ENCODE measurements at regions not wholly inside any gene's neighbourhood (a gene's known extent, or its start where the extent isn't known, plus 50 kb on each side); places are given as distances from the start of the nearest gene placed in this dataset.

- TF ChIP-seq ZBTB1 (tag by site-specific recombination; IDR thresholded peaks at IDR 0.05) = no peak
- TF ChIP-seq BCL6B (tag by site-specific recombination; IDR thresholded peaks at IDR 0.05) = no peak
- TF ChIP-seq ZBTB11 (tag by site-specific recombination; conservative IDR thresholded peaks at IDR 0.05; ENCODE audit: low read depth) = no peak
Measured at GRCh38 chr12:68418137-68418460, 85.9 kb upstream of the MDM1 start (continued).

DNA sequence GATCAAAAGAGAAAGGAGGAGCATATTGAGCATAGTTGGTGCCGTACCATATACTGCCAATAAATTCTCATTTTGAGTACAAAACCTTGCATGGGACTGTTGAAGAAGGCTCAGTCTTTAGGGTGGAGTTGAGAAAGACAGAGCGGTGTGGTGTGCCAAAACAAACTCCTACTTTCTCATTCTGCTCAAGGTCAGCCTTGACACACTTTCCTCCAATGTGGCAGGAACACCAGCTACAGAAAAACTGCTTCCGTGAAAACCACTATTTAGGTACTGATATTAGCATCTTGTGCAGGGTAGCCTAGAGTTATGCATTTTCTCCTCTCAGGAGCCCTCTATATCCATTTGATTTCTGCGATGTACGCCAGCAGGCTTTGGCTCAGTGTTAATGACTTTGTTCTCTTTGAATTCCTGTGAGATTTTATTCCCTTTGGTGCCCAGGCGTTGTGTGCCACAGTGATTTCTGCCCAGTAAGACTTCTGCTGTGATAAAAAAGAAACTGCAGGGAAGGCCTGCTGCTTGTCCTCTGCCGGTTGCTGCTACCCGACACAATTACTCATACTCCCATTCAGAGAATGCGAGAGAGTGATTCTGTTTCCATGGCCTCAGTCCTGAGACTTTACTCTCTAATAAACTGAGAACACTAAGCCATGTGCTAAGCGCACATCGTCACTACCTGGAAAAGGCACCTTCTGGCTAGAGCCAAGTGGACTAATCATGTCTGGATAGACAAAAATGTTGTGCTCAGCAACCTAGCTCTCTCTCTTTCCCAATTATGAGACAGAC lies 88.3 kb upstream of the MDM1 start:
- Histone ChIP-seq H3K4me1 (ENCODE audit: control insufficient read depth, insufficient read depth, low read length) (no peaks in the 10 kb centered on the region), H3K9me3 (ENCODE audit: control insufficient read depth, insufficient read depth, low read depth, low read length) (no peaks in the 10 kb centered on the region), H3K36me3 (ENCODE audit: control insufficient read depth in 2 of 2, insufficient read depth in 1 of 2, low read length in 2 of 2) (no peaks in the 10 kb centered on the region), H3K4me3 (ENCODE audit: low read depth, low read length) (no peak overlapping the region), H3K27ac (ENCODE audit: extremely low read depth, low read depth, low read length) (no peak overlapping the region)
- TF ChIP-seq ZNF701 (tag by site-specific recombination; IDR thresholded peaks at IDR 0.05) (no peak), ZNF785 (tag by site-specific recombination; IDR thresholded peaks at IDR 0.05) (no peak), ZNF132 (tag by site-specific recombination; IDR thresholded peaks at IDR 0.05; ENCODE audit: borderline replicate concordance) (no peak), ZNF16 (tag by site-specific recombination; IDR thresholded peaks at IDR 0.05; ENCODE audit: low read depth) (no peak), SETDB1 (IDR thresholded peaks at IDR 0.05; ENCODE audit: insufficient read length, low read length) (no peak)
- TF ChIP-seq, protein P1, sequence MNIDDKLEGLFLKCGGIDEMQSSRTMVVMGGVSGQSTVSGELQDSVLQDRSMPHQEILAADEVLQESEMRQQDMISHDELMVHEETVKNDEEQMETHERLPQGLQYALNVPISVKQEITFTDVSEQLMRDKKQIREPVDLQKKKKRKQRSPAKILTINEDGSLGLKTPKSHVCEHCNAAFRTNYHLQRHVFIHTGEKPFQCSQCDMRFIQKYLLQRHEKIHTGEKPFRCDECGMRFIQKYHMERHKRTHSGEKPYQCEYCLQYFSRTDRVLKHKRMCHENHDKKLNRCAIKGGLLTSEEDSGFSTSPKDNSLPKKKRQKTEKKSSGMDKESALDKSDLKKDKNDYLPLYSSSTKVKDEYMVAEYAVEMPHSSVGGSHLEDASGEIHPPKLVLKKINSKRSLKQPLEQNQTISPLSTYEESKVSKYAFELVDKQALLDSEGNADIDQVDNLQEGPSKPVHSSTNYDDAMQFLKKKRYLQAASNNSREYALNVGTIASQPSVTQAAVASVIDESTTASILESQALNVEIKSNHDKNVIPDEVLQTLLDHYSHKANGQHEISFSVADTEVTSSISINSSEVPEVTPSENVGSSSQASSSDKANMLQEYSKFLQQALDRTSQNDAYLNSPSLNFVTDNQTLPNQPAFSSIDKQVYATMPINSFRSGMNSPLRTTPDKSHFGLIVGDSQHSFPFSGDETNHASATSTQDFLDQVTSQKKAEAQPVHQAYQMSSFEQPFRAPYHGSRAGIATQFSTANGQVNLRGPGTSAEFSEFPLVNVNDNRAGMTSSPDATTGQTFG (tag by site-specific recombination; IDR thresholded peaks at IDR 0.05; ENCODE audit: borderline replicate concordance) = no peak
- TF ChIP-seq, protein P2, sequence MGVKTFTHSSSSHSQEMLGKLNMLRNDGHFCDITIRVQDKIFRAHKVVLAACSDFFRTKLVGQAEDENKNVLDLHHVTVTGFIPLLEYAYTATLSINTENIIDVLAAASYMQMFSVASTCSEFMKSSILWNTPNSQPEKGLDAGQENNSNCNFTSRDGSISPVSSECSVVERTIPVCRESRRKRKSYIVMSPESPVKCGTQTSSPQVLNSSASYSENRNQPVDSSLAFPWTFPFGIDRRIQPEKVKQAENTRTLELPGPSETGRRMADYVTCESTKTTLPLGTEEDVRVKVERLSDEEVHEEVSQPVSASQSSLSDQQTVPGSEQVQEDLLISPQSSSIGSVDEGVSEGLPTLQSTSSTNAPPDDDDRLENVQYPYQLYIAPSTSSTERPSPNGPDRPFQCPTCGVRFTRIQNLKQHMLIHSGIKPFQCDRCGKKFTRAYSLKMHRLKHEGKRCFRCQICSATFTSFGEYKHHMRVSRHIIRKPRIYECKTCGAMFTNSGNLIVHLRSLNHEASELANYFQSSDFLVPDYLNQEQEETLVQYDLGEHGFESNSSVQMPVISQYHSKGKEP (tag by site-specific recombination; IDR thresholded peaks at IDR 0.05) = no peak
- TF ChIP-seq, protein P3, sequence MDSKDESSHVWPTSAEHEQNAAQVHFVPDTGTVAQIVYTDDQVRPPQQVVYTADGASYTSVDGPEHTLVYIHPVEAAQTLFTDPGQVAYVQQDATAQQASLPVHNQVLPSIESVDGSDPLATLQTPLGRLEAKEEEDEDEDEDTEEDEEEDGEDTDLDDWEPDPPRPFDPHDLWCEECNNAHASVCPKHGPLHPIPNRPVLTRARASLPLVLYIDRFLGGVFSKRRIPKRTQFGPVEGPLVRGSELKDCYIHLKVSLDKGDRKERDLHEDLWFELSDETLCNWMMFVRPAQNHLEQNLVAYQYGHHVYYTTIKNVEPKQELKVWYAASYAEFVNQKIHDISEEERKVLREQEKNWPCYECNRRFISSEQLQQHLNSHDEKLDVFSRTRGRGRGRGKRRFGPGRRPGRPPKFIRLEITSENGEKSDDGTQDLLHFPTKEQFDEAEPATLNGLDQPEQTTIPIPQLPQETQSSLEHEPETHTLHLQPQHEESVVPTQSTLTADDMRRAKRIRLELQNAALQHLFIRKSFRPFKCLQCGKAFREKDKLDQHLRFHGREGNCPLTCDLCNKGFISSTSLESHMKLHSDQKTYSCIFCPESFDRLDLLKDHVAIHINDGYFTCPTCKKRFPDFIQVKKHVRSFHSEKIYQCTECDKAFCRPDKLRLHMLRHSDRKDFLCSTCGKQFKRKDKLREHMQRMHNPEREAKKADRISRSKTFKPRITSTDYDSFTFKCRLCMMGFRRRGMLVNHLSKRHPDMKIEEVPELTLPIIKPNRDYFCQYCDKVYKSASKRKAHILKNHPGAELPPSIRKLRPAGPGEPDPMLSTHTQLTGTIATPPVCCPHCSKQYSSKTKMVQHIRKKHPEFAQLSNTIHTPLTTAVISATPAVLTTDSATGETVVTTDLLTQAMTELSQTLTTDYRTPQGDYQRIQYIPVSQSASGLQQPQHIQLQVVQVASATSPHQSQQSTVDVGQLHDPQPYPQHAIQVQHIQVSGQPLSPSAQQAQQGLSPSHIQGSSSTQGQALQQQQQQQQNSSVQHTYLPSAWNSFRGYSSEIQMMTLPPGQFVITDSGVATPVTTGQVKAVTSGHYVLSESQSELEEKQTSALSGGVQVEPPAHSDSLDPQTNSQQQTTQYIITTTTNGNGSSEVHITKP (tag by site-specific recombination; IDR thresholded peaks at IDR 0.05) = no peak
- ChIA-PET CTCF (interaction anchor here (0.6 kb wide), 1 partner anchor 15 kb away, joined by 5 read pairs; no protein-coding TSS in a partner anchor), POLR2A (no interaction called here)

Data from HEK293 (cell line).